COR-L47 (cell line): ENCODE measurements at regions not wholly inside any gene's neighbourhood (a gene's known extent, or its start where the extent isn't known, plus 50 kb on each side); places are given as distances from the start of the nearest gene placed in this dataset.

ENCODE experiments used
- DNase-seq: peaks from one replicate; lab custom pipeline; 2025; lab: John Stamatoyannopoulos, UW

DNA sequence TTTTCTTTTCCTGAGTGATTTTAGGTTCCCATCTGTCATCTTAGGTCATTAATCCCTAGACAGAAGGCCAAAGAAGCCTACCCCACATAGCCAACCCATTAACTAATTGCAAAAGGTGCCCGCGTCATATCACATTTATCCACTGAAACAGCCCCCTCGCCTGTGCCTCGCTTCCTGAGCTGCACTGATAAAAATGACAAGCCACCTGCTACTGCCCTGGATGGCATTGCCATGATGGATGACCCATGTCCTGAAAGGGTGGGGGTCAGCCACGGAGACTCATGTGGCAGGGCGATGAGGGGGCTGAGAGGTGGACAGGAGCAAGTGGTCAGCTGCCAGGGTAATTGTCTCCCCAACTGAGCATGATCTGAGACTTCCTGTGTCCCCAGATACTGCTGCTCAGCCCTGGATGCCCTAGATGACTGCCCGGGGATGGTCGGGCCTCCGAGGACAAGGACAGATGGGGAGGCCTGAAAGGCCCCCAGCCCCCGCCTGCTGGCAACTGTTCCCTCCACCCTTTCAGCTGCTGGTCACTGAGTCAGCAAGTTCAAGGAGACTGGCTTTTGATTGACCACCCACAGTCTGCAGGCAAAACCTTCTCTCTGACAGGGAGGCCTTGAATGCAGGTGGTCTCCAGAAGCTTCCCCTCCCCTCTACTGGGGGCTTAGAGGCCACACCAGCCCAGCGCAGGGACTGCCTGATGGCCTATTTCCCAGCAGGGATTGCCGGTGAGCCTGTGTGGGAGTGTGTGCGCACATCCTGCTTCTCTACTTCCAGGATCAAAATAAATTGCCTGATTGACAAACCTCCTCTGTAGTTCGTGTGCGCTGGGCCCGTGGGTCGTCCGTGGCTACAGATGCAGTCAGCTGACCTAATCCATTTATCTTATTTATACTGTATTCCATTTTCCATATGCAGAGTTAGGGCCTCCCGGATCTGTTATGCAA, 496.3 kb downstream of the BCOR start:
- DNase-seq: no peak

DNA sequence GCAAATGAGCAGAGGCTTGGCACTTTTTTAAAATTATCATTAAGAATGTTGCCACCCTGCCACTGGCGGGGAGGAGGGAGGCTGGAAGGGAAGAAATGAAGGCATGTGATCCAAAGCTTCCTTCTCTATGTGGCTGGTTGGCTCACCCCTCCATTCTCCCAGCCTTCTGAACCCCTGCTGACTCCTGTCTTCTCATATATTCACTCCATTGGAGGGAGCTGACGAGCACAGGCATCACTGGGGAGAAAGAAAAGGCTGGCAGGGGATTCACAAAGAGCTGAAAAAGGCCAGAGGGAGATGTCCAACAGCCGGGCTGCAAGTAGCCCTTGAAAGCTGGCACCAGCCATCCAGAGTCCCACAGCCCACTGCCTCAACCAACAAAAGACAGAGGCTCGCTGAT, 495.6 kb downstream of the BCOR start:
- DNase-seq: no peak

DNA sequence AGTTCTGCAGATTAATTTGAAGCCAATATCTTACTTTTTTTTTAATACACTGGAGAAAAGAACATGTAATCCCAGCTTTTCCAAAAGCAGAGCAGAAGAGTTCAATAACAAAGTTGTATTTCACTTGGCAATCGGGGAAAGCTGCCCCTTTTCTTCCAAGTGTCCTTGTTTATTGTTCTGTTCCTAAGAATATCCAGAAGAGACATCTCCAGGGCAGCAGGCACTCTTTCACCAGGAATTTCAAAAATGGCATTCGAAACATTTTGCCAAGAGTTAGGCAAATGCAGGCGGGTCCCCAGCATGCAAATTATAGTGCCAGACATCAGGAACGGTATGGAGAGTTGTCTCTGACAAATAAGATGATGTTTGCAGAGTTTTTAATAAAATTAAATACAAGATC, 494.5 kb downstream of the BCOR start:
- DNase-seq: no peak

DNA sequence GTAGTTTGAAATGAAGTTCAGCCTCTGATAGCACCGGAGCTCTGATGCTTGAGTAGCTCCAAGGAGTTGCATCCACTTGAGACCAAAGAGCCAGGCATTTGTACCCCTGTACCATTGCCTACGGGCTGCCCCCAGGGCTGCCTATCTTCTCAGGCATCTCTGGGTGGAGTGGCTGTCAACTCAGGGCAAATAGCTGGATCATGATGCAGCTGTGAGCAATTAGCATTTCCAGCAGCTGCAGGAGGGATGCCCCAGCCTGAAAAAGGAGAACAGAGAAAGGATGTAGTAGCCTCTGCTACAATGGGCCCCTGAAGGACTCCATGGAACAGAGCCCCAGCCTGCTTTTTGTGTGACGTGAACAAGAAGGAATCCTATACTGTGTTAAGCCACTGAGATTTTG, 492.6 kb downstream of the BCOR start:
- DNase-seq: no peak

DNA sequence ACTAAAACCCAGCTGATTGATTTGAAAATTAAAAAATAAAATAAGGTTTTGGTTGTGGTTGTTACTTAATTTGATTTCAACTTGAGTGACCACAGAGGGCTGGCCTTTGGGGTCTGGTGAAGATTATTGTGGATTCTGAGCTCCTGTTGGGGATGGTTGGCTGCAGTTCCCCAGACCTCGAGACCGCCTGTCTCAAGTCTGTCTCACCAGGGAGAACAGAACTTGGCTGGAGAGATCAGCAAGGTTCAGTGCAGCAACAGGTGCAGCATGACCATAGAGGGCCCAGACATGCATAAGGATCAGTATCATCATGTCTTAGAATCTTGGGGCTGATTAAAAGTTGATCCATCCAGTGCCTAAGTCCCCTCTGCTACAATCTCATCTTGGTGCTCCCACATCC, 491.9 kb downstream of the BCOR start:
- no peak for DNase-seq

DNA sequence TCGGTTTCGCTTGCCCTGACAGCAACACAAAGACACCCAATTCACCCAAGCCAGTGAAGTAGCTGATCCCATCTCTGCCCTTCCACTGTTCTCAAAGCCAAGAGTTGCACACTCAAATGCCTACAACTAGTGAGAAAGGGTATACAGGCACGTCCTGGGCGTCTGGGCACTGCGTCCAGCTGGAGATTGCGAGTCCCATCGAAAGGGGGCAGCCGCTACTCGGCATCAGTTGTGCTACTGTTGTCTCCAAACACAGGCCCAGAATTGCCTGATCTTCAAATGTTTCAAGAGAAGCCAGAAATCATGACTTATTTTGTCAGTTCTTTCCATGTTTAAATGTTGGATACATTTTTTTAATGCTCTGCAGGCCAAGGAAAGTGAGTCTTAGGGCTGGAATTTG, 487.8 kb downstream of the BCOR start:
- no peak for DNase-seq

DNA sequence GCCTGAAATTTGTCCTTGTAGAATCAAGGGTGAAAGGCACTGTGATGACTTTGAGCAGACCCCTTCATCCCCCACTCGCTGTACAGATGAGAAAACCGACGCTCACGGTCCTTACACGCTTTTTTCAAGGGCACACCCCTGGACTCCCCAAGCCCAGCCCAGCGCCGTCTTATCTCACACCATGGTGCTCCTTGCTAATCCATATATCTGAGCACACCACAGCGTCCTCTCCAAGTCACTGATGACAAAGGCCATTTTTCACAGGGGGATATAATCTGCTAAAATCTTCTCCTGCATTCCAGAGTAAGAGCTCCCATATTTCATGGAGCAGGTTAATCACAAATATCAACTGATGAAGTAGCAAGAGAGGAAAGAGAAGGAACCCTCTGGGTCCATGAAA, 486.3 kb downstream of the BCOR start:
- DNase-seq: no peak

DNA sequence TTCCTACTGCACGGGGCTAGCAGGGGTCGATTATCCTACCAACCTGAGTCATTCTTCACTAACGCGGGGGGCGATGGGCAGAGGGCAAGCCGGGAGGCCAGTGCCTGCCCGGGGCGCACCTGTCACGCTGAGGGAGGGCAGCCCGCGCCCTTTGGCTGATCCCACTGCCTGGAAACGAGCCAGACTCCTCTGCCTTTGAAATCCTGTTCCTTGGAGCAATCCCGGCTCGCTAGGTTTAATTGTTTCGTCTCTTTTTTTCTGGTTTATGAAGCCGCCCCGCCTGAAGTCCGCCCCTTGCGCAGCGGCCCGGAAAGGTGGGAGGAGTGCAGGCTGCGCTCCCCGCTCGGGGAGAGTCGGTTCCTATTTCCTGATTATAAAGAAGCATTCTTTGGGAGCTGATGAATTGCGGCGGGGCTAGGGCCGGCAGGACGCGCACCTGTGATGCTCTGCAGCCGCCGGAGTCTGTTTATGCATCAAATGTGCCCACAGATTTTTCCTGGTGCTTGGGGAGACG, 484.2 kb downstream of the BCOR start:
- DNase-seq: peak; percentile 50

DNA sequence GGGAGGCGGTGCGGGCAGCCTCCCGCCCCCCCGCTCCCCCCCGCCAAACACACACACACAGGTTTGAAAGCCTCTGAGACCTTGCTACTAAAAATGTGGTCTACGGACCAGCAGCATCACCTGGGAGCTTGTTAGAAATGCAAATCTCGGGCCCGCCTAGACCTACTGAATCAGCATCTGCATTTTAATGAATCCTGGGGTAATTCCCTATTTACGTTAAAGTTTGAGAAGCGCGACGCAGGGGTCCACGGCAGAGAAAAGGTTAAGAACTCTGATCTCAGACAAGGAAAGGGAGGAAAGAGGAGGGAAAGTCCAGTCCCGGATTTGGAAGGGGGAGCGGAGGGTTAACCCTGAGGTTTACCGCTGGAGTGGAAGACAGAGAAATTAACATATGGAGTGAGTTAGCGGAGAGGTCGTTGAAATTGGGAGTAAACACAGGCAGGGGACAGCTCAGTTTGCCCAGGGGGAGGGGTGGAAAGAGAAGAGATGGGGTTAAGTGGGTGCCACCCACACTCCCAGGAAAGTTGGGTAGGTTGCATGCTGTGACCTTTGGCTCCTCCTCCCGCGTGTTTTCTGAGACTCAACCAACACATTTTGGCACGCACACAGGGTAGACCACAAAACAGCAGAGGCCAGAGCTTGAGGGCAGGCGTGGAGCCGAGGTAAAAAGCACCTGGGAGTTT, 483.6 kb downstream of the BCOR start:
- no peak for DNase-seq

DNA sequence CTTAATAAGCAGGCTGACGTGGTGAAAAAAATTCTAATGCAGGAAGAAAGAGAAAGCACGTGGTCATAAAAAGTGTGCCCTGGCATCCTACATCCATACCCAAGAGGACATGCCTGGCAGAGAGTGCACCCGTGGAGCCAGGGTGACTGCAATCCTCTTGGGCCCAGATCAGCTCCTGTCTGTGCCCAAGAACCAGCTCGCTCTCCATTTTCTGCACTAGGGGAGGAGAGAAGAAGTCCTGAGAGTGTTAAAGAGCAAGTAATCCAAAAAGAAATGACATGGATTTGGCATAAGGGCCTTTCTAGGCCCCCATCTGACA, 483.1 kb downstream of the BCOR start:
- DNase-seq: no peak

DNA sequence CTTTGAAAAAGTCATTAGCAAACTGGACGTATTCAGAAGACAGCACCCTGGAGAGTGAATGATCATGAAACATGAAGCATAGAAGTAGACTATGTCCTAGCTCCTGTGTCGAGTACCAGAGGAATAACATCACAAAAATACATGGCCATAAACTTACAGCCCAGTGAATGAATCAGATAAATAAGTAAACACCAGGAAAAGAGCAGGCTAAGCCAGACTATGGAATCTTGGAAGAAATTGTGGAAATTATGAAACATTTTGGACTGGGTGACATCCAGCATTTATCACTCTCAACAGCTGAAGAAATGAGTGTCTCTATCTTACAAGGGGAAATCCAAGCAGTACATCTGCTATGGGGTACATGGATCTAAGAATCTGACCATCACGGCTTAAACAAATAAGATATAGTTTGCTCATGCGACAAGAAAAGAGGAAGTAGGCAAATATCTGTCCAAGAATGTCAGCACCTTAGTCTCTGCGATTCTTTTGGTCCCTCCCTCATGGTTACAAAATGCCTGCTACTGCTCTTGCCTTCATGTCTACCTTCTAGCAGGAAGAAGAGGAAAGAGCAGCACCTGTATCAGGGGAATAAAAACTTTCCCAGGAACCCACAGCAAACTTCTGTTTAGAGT, 481.5 kb downstream of the BCOR start:
- no peak for DNase-seq

DNA sequence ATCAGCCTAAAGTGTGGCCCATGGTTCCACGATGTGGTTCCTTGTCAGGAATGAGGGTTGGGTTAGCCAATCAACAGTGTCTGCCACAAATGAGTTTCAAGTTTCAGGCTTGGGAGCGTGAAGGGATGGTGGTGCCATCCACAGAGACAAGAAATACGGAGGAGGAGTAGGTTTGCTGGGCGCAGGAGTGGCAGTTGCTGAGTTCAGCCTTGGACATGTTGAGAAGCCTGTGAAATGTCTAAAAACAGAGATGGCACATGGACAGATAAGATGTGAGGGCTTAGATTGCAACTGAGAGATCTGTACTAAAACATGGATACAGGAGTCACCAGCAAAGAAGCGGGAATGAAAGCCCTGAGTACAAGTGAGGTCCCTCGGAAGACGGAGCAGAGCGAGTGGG, 481.0 kb downstream of the BCOR start:
- DNase-seq: no peak

DNA sequence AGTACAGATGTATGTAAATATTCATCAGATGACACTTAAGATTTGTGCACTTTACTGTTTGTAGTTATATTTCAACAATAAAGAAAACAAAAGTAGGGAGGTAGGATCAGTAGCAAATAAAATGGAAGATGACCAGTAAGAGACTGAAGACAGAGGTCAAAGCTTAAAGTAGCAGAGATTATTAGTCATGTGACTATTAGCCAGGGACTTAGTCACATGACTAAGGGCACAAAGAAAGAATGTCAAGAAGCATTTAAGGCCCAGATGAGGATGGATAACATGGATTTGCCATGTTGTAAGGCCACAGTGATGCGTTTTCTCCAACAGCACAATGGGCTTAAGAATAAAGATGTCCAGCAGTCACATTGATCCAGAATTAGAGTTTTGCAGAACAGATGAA, 479.6 kb downstream of the BCOR start:
- DNase-seq: no peak

DNA sequence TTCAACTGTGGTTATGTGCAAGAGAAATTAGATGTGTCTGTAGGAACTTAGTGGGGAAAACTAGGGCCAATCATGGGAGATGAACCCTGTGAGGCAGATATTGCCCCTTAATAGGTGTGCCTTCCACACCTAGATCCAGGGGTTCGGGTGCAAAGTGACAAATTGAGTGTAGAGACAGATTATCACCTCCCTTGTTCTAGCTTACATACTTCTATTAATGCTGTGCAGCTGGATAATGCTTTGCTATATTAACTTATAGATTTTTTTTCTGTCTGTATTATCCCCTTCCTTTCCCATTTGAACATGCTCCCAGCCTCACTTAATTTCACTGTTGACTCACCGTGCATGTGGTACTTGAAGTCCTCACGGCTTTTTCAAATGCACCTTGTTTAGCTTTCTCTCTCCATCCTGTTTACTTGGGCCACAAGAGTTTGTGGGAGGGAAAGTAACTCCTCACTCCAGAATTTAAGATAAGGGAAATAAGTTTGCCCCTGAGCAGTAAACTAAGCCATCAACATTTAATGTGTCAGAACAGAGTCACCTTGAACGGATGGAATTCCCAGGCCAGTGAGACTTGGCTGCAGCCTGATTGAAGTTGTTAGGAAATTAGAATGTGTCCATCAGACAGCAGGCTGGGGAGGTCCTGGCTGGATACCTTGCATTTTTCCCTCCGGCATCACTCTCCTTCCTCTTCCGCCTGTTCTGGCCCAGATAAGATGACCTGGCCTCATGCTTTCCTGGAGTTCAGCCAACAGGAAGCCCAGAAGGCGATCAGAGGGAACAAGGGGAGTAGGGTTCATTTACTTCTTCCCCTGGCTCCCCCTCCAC, 478.4 kb downstream of the BCOR start:
- no peak for DNase-seq

DNA sequence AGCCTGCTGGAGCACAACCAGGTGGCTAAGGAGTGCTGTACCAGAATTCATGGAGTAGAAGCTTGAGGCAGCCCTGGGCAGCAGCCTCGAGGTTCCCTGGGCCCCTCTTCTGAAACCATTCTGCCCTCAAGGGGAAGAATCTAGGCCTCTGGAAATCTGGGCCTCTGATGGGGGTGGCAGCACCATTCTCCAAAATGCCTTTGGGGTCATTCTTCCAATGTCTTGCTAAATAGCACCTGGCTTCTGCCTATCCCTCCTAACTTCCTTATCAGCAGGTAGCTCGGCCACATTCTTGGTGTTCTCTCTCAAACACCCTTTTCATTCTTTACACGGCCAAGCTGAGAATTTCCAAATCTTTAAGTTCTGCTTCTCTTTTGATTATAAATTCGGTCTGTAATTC, 473.6 kb downstream of the BCOR start:
- no peak for DNase-seq

DNA sequence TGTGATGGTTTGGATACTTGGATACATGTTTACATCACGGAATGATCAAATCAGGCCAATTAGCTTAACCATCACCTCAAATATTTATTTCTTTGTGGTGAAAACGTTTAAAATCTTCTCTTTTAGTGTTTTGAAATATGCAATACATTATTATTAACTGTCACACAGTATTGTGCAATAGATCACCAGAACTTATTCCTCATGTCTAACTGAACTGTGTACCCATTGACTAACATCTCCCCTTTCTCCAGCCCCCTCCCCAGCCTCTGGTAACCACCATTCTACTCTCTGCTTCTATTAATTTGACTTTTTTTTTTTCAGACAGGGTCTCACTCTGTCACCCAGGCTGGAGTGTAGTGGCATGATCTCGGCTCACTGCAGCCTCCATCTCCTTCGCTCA, 471.9 kb downstream of the BCOR start:
- no peak for DNase-seq

DNA sequence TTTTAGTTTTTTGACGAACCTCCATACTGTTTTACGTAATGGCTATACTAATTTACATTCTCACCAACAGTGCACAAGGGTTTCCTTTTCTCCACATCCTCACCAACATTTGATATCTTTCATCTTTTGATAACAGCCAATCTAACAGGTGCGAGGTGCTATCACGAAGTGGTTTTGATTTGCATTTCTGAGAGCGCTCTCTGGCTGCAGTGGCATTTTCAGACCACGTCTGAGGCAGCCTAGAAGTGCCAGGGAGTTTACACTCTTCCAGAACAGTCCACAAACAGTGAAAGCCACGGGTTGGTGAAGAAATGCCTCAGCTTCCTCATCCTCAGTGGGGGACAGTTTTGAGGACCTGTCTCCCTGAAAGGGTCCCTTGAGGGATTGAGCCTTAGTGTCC, 471.0 kb downstream of the BCOR start:
- DNase-seq: no peak

DNA sequence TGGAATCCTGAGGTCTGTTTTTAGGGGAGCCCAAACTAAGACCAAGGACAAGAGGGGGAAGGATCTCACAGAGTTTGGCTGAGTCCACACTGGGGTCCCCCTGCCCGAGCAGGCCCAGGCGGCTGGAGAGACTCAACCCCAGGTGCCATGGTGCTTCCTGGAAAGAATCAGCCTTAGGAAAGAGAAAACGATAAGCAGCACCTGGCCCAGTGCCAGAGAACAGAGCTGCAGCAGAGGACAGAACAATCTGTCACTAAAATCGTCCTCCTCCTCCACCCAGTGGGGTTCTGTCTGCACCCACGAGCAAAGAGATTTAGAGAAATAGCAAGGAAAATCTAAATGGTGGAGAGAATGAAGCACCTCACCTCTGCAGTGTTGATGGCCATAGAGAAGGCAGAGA, 470.5 kb downstream of the BCOR start:
- no peak for DNase-seq

DNA sequence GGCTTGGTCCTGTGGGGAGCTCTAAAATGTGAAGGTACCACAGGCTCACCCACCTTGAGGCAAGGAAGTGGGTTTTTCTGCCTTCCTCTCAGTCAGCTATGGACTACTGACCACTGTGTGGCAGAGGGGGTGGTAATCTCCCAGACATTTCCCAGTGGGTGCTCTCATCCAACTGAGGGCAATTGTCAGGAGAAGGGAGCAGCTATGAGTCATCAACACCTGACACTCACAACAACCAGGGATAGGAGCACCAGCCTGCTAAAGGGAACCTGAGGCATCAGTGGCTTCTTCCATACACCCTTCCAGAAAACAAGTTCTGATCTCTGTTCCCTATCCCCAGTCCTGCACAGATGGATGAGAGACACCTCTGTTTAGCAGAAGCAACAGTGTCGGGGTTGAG, 468.8 kb downstream of the BCOR start:
- no peak for DNase-seq

DNA sequence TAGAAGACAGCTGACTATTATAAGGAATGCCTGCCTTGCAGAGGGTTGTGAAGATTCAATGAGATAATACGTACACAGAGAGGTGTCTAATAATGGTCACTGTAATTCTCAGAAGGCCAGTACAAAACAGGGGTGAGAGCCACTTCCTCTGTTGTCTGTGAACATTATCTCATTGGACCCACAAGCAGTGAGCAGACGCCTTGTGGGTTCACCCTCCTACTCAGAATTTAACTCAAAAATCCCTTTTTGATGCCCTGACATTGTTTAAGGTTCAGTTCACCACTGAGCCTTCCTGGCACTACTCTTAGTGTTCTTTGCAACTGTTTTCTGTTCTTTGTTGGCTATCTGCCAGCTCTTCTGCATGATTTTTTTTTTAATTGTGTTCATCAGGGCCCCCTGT, 467.4 kb downstream of the BCOR start:
- DNase-seq: no peak

DNA sequence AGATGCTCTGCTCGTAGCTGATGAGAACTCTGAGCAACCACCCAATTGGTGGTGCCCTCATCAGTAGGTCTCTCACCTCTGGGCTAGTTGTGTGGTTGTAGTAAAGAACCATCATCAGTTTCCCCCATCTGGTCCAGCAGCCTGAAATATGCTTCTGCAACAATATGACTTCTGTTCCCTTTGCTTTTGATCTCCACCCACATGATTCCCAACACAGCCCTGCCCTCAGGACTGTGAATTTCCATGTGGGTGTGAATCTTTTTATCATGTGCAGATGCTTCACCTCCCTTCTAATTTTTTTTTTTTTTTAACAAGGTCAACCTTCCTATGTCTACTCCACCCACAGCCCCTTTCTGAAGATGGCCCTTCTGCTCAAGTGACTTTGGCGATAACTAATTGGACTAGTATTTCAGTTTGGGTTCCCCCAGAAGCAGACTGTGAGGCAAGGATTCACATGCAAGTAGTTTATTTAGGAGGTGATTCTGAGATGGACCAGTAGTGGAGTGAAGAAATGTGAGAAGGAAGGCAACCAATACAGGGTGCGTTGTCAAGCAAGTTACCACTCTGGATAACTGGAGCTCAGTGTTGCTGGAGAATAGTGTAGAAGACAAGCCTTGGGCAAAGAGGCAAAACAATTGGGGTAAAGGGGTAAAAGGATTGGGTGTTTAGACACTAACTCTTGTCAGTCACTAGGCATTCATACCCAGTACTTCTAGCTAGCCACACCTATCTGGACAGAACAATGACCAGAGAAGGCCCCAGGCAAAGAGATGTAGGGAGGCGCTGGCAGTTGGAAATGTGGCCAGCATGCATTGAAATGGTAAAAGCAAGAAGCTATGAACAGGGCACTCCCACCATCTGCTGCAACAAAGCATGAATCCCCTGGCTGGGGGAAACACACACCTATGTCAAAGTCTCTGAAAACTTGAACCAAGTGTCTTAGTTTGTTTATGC, 466.2 kb downstream of the BCOR start:
- no peak for DNase-seq
